ENCODE measurements at regions not wholly inside any gene's neighbourhood (a gene's known extent, or its start where the extent isn't known, plus 50 kb on each side); places are given as distances from the start of the nearest gene placed in this dataset.

- H3K4me3 ChIP-seq (ENCODE audit: low read depth, low read length, poor library complexity, severe bottlenecking): no peak overlapping the region
- DNase-seq (ENCODE audit: low spot score): no peak
- POLR2A ChIA-PET (ENCODE audit: low non-redundant PET): no interaction called here
- CTCF ChIA-PET: interaction anchor here (1.1 kb wide), 1 partner anchor 31 kb away, joined by 5 read pairs; a partner anchor contains a TSS
- intact Hi-C loops (cut with micrococcal nuclease; ENCODE audit: unreplicated experiment): no loop called here
- no peak for TF ChIP-seq EZH2 (IDR thresholded peaks at IDR 0.05; ENCODE audit: borderline replicate concordance, low read depth, low read length, poor library complexity, severe bottlenecking)
- TF ChIP-seq, protein P1, sequence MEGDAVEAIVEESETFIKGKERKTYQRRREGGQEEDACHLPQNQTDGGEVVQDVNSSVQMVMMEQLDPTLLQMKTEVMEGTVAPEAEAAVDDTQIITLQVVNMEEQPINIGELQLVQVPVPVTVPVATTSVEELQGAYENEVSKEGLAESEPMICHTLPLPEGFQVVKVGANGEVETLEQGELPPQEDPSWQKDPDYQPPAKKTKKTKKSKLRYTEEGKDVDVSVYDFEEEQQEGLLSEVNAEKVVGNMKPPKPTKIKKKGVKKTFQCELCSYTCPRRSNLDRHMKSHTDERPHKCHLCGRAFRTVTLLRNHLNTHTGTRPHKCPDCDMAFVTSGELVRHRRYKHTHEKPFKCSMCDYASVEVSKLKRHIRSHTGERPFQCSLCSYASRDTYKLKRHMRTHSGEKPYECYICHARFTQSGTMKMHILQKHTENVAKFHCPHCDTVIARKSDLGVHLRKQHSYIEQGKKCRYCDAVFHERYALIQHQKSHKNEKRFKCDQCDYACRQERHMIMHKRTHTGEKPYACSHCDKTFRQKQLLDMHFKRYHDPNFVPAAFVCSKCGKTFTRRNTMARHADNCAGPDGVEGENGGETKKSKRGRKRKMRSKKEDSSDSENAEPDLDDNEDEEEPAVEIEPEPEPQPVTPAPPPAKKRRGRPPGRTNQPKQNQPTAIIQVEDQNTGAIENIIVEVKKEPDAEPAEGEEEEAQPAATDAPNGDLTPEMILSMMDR (conservative IDR thresholded peaks at IDR 0.05; ENCODE audit: low read depth, low read length): no peak
- H3K4me1 ChIP-seq (ENCODE audit: insufficient read depth, low read length, poor library complexity, severe bottlenecking): peaks cover 16% of the 10 kb centered on the region
- no peak overlapping the region for H3K27ac ChIP-seq (ENCODE audit: low read depth, low read length, poor library complexity, severe bottlenecking)
- no peaks in the 10 kb centered on the region for H3K9me3 ChIP-seq (ENCODE audit: low read depth, low read length, poor library complexity, severe bottlenecking)
- H3K36me3 ChIP-seq (ENCODE audit: insufficient read depth, low read length, poor library complexity, severe bottlenecking): no peaks in the 10 kb centered on the region
- no peaks in the 10 kb centered on the region for H3K27me3 ChIP-seq (replicated peaks; ENCODE audit: insufficient read depth, low read depth, low read length, poor library complexity)
- BruUV-seq (replicated peaks): no TSS peak
Measured at GRCh38 chr18:46204143-46204542, 100.0 kb downstream of the HAUS1 start.

DNA sequence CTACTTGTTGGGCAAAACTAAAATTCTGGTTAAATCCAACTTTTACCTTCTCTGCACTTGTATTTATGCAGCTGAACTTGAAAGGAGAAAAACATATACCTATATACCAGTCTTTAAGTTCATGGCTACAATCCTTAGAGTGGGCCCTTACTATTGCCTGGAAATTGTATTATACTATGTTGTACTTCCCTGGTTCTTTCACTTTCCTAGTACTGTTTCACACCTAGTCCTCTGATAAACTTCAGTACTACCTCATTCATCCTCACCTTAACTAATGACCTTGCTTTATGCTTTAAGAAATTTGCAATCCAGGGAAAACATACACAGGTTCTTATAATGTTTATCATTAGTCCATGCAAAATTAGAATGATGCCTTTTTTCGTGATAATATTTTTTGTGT is 103.8 kb downstream of the HAUS1 start:
- H3K27ac ChIP-seq (ENCODE audit: low read depth, low read length, poor library complexity, severe bottlenecking): no peak overlapping the region
- peaks cover 33% of the 10 kb centered on the region for H3K4me1 ChIP-seq (ENCODE audit: insufficient read depth, low read length, poor library complexity, severe bottlenecking)
- CTCF ChIA-PET: no interaction called here
- DNase-seq (ENCODE audit: low spot score): no peak
- H3K4me3 ChIP-seq (ENCODE audit: low read depth, low read length, poor library complexity, severe bottlenecking): no peak overlapping the region
- no peaks in the 10 kb centered on the region for H3K36me3 ChIP-seq (ENCODE audit: insufficient read depth, low read length, poor library complexity, severe bottlenecking)
- H3K27me3 ChIP-seq (replicated peaks; ENCODE audit: insufficient read depth, low read depth, low read length, poor library complexity): no peaks in the 10 kb centered on the region
- POLR2A ChIA-PET (ENCODE audit: low non-redundant PET): no interaction called here
- intact Hi-C loops (cut with micrococcal nuclease; ENCODE audit: unreplicated experiment): no loop called here
- BruUV-seq (replicated peaks): no TSS peak
- no peak for TF ChIP-seq EZH2 (IDR thresholded peaks at IDR 0.05; ENCODE audit: borderline replicate concordance, low read depth, low read length, poor library complexity, severe bottlenecking)
- TF ChIP-seq, protein P1 (conservative IDR thresholded peaks at IDR 0.05; ENCODE audit: low read depth, low read length): no peak
- no peaks in the 10 kb centered on the region for H3K9me3 ChIP-seq (ENCODE audit: low read depth, low read length, poor library complexity, severe bottlenecking)

GRCh38 chr18:46209161-46209560 is 105.0 kb downstream of the HAUS1 start:
- BruUV-seq (replicated peaks): no TSS peak
- intact Hi-C loops (cut with micrococcal nuclease; ENCODE audit: unreplicated experiment): no loop called here

More at GRCh38 chr18:46209161-46209560, 105.0 kb downstream of the HAUS1 start:
- ChIA-PET POLR2A (ENCODE audit: low non-redundant PET) (no interaction called here), CTCF (no interaction called here)
- H3K27ac ChIP-seq (ENCODE audit: low read depth, low read length, poor library complexity, severe bottlenecking): no peak overlapping the region
- H3K27me3 ChIP-seq (replicated peaks; ENCODE audit: insufficient read depth, low read depth, low read length, poor library complexity): no peaks in the 10 kb centered on the region
- no peaks in the 10 kb centered on the region for H3K36me3 ChIP-seq (ENCODE audit: insufficient read depth, low read length, poor library complexity, severe bottlenecking)
- TF ChIP-seq EZH2 (IDR thresholded peaks at IDR 0.05; ENCODE audit: borderline replicate concordance, low read depth, low read length, poor library complexity, severe bottlenecking): no peak
- TF ChIP-seq, protein P1 (conservative IDR thresholded peaks at IDR 0.05; ENCODE audit: low read depth, low read length): no peak
- no peak overlapping the region for H3K4me3 ChIP-seq (ENCODE audit: low read depth, low read length, poor library complexity, severe bottlenecking)
- no peaks in the 10 kb centered on the region for H3K9me3 ChIP-seq (ENCODE audit: low read depth, low read length, poor library complexity, severe bottlenecking)
- peaks cover 36% of the 10 kb centered on the region for H3K4me1 ChIP-seq (ENCODE audit: insufficient read depth, low read length, poor library complexity, severe bottlenecking)
- DNase-seq (ENCODE audit: low spot score): no peak

Data from A673 (cell line).